ENCODE measurements at regions not wholly inside any gene's neighbourhood (a gene's known extent, or its start where the extent isn't known, plus 50 kb on each side); places are given as distances from the start of the nearest gene placed in this dataset.
A peak's percentile ranks its signal among the peaks of the same experiment; 100 is the strongest.

GRCh38 chr22:48104766-48105165 lies 1342.3 kb downstream of the TBC1D22A start:
- Histone ChIP-seq H3K18ac (ENCODE audit: low read length) (no peak overlapping the region), H2BK5ac (ENCODE audit: low read length) (no peak overlapping the region), H3K4me3 (ENCODE audit: low read length in 2 of 2) (no peak overlapping the region), H3K27me3 (ENCODE audit: control insufficient read depth in 3 of 3, insufficient read depth in 3 of 3, low read depth in 1 of 3, low read length in 3 of 3) (peaks cover 0 to 3% (median 0%) of the 10 kb centered on the region in 3 experiments), H2BK15ac (ENCODE audit: low read length) (no peak overlapping the region), H3K14ac (ENCODE audit: low read length) (no peak overlapping the region), H3K4me2 (ENCODE audit: insufficient read depth, low read length, poor library complexity, severe bottlenecking) (no peak overlapping the region), H2AFZ (ENCODE audit: low read length) (no peak overlapping the region), H2BK120ac (ENCODE audit: low read depth, low read length) (no peak overlapping the region), H3K79me1 (ENCODE audit: low read depth, low read length) (no peaks in the 10 kb centered on the region), H3K9me3 (replicated peaks in 1 of 2; ENCODE audit: control insufficient read depth in 2 of 2, insufficient read depth in 1 of 2, low read depth in 1 of 2, low read length in 2 of 2) (peaks cover 0 to 5% of the 10 kb centered on the region in 2 donors), H3K4ac (ENCODE audit: low read length) (no peak overlapping the region), H3K4me1 (ENCODE audit: control insufficient read depth in 2 of 2, insufficient read depth in 1 of 2, low read depth in 1 of 2, low read length in 2 of 2) (peaks cover 0 to 1% of the 10 kb centered on the region in 2 donors), H3K9ac (ENCODE audit: low read depth, low read length, poor library complexity) (no peak overlapping the region), H3K23ac (ENCODE audit: low read depth, low read length, poor library complexity) (no peak overlapping the region), H4K8ac (ENCODE audit: low read depth, low read length) (no peak overlapping the region), H2AK5ac (ENCODE audit: low read depth, low read length) (no peak overlapping the region), H3K27ac (replicated peaks; ENCODE audit: low read length) (no peak overlapping the region), H4K91ac (ENCODE audit: low read depth, low read length, poor library complexity) (no peak overlapping the region), H3K36me3 (replicated peaks in 1 of 2; ENCODE audit: control insufficient read depth in 2 of 2, insufficient read depth in 2 of 2, low read length in 2 of 2) (no peaks in the 10 kb centered on the region), H2BK12ac (ENCODE audit: low read length) (no peak overlapping the region)
- no CpG with 5 or more reads among the region's 15 CpGs for WGBS, 2 donors (ENCODE audit: extremely low coverage in 2 of 2, insufficient read length in 2 of 2, insufficient replicate concordance in 1 of 2)
- DNase-seq (ENCODE audit: low spot score), result no peak

- Histone ChIP-seq H3K27me3 (ENCODE audit: control insufficient read depth in 3 of 3, insufficient read depth in 3 of 3, low read depth in 1 of 3, low read length in 3 of 3) (peaks cover 0 to 3% (median 0%) of the 10 kb centered on the region in 3 experiments), H3K4me2 (ENCODE audit: insufficient read depth, low read length, poor library complexity, severe bottlenecking) (no peak overlapping the region), H3K23ac (ENCODE audit: low read depth, low read length, poor library complexity) (no peak overlapping the region), H4K91ac (ENCODE audit: low read depth, low read length, poor library complexity) (no peak overlapping the region), H3K14ac (ENCODE audit: low read length) (peak overlapping the region; percentile 14), H3K4ac (ENCODE audit: low read length) (no peak overlapping the region), H4K8ac (ENCODE audit: low read depth, low read length) (no peak overlapping the region), H2BK15ac (ENCODE audit: low read length) (no peak overlapping the region), H3K9ac (ENCODE audit: low read depth, low read length, poor library complexity) (no peak overlapping the region), H2BK5ac (ENCODE audit: low read length) (no peak overlapping the region), H3K4me3 (ENCODE audit: low read length in 2 of 2) (no peak overlapping the region), H3K79me1 (ENCODE audit: low read depth, low read length) (no peaks in the 10 kb centered on the region), H3K4me1 (ENCODE audit: control insufficient read depth in 2 of 2, insufficient read depth in 1 of 2, low read depth in 1 of 2, low read length in 2 of 2) (peaks cover 0 to 1% of the 10 kb centered on the region in 2 donors), H3K9me3 (replicated peaks in 1 of 2; ENCODE audit: control insufficient read depth in 2 of 2, insufficient read depth in 1 of 2, low read depth in 1 of 2, low read length in 2 of 2) (peaks cover 0 to 5% of the 10 kb centered on the region in 2 donors), H3K27ac (replicated peaks; ENCODE audit: low read length) (no peak overlapping the region), H2BK120ac (ENCODE audit: low read depth, low read length) (no peak overlapping the region), H2AK5ac (ENCODE audit: low read depth, low read length) (no peak overlapping the region), H2AFZ (ENCODE audit: low read length) (no peak overlapping the region), H3K36me3 (replicated peaks in 1 of 2; ENCODE audit: control insufficient read depth in 2 of 2, insufficient read depth in 2 of 2, low read length in 2 of 2) (no peaks in the 10 kb centered on the region), H3K18ac (ENCODE audit: low read length) (no peak overlapping the region), H2BK12ac (ENCODE audit: low read length) (no peak overlapping the region)
- DNase-seq (ENCODE audit: low spot score), result no peak
- no CpG with 5 or more reads among the region's 18 CpGs for WGBS, 2 donors (ENCODE audit: extremely low coverage in 2 of 2, insufficient read length in 2 of 2, insufficient replicate concordance in 1 of 2)
Measured at GRCh38 chr22:48104102-48104738, 1341.8 kb downstream of the TBC1D22A start.

DNA sequence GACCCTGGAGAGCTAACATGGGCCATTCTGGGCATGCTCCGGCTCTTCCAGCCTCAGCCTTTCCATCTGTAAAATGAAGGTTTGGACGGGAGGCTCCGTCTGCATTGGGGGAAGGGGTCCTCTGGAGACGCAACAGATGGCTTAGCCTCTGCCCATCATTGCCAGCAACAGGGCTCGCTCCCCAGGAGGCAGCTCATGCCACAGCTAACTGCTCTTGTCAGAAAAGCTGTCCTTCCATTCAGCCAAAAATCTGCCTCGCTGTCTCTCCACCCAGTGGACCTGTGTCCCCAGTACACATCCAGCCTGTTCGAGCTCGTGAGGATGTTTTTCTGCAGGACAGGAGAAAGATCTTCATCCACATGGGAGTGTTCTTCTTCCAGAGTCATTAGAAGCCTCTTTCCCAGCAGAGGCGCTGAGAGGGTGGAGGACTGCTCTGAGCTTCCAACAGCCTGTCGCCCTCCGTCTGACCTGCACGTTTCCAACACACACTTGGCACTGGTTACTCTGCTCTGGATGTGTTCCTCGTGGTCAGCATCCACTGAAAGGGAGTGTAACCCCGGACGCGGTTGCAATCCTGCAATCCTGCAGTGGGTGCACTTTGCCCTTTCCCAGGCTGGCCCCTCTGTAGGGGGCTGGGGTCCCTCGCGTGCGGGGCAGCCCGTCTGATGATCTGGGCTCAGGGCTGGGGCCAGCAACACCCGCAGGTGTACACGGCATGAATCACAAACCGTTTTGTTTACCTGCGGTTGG lies 1340.9 kb downstream of the TBC1D22A start:
- Histone ChIP-seq H4K91ac (ENCODE audit: low read depth, low read length, poor library complexity) (no peak overlapping the region), H4K8ac (ENCODE audit: low read depth, low read length) (no peak overlapping the region), H2AK5ac (ENCODE audit: low read depth, low read length) (no peak overlapping the region), H3K27ac (replicated peaks; ENCODE audit: low read length) (no peak overlapping the region), H2BK120ac (ENCODE audit: low read depth, low read length) (no peak overlapping the region), H3K18ac (ENCODE audit: low read length) (peak overlapping the region; percentile 40), H3K4me3 (ENCODE audit: low read length in 2 of 2) (peak overlapping the region in 1 of 2 donors; percentile 30), H3K36me3 (replicated peaks in 1 of 2; ENCODE audit: control insufficient read depth in 2 of 2, insufficient read depth in 2 of 2, low read length in 2 of 2) (no peaks in the 10 kb centered on the region), H3K14ac (ENCODE audit: low read length) (no peak overlapping the region), H2BK12ac (ENCODE audit: low read length) (no peak overlapping the region), H3K9me3 (replicated peaks in 1 of 2; ENCODE audit: control insufficient read depth in 2 of 2, insufficient read depth in 1 of 2, low read depth in 1 of 2, low read length in 2 of 2) (peaks cover 0 to 2% of the 10 kb centered on the region in 2 donors), H2AFZ (ENCODE audit: low read length) (no peak overlapping the region), H3K9ac (ENCODE audit: low read depth, low read length, poor library complexity) (no peak overlapping the region), H2BK5ac (ENCODE audit: low read length) (peak overlapping the region; percentile 77), H2BK15ac (ENCODE audit: low read length) (peak overlapping the region; percentile 28), H3K4ac (ENCODE audit: low read length) (no peak overlapping the region), H3K4me1 (ENCODE audit: control insufficient read depth in 2 of 2, insufficient read depth in 1 of 2, low read depth in 1 of 2, low read length in 2 of 2) (peaks cover 0 to 1% of the 10 kb centered on the region in 2 donors), H3K79me1 (ENCODE audit: low read depth, low read length) (no peaks in the 10 kb centered on the region), H3K4me2 (ENCODE audit: insufficient read depth, low read length, poor library complexity, severe bottlenecking) (no peak overlapping the region), H3K27me3 (ENCODE audit: control insufficient read depth in 3 of 3, insufficient read depth in 3 of 3, low read depth in 1 of 3, low read length in 3 of 3) (peaks cover 0 to 3% (median 0%) of the 10 kb centered on the region in 3 experiments), H3K23ac (ENCODE audit: low read depth, low read length, poor library complexity) (peak overlapping the region; percentile 34)
- no CpG with 5 or more reads among the region's 24 CpGs for WGBS, 2 donors (ENCODE audit: extremely low coverage in 2 of 2, insufficient read length in 2 of 2, insufficient replicate concordance in 1 of 2)
- no peak for DNase-seq (ENCODE audit: low spot score)

DNA sequence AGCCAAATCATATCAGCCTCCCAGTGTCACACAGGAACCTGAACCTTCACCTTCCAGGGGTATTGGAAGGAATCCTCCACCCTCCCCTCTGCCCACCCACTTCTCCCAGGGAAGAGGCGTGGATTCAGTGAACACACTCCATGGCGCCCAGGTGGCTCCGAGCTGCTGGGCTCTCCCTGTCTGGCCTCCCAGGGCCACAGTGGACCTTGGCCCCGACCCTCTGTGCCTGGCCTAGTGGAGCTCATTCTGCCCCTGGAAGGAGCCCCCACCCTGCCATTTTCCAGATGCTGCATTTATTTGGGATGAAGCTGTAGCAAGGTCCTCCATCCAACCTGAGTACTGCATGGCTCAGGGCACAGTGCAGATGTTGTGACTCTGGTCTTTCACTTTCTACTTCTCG lies 1340.1 kb downstream of the TBC1D22A start:
- WGBS, 2 donors (ENCODE audit: extremely low coverage in 2 of 2, insufficient read length in 2 of 2, insufficient replicate concordance in 1 of 2), result no CpG with 5 or more reads among the region's 5 CpGs
- no peak for DNase-seq (ENCODE audit: low spot score)
- H3K79me1 ChIP-seq (ENCODE audit: low read depth, low read length), result no peaks in the 10 kb centered on the region

More for the DNA sequence above, 1340.1 kb downstream of the TBC1D22A start:
- Histone ChIP-seq H2BK15ac (ENCODE audit: low read length) (no peak overlapping the region), H3K4me2 (ENCODE audit: insufficient read depth, low read length, poor library complexity, severe bottlenecking) (no peak overlapping the region), H3K23ac (ENCODE audit: low read depth, low read length, poor library complexity) (no peak overlapping the region), H4K91ac (ENCODE audit: low read depth, low read length, poor library complexity) (no peak overlapping the region), H3K4me1 (ENCODE audit: control insufficient read depth in 2 of 2, insufficient read depth in 1 of 2, low read depth in 1 of 2, low read length in 2 of 2) (peaks cover 0 to 1% of the 10 kb centered on the region in 2 donors), H3K27me3 (ENCODE audit: control insufficient read depth in 3 of 3, insufficient read depth in 3 of 3, low read depth in 1 of 3, low read length in 3 of 3) (peaks cover 0 to 3% (median 0%) of the 10 kb centered on the region in 3 experiments), H4K8ac (ENCODE audit: low read depth, low read length) (no peak overlapping the region), H3K4me3 (ENCODE audit: low read length in 2 of 2) (no peak overlapping the region), H2AFZ (ENCODE audit: low read length) (no peak overlapping the region), H3K36me3 (replicated peaks in 1 of 2; ENCODE audit: control insufficient read depth in 2 of 2, insufficient read depth in 2 of 2, low read length in 2 of 2) (no peaks in the 10 kb centered on the region), H2BK120ac (ENCODE audit: low read depth, low read length) (no peak overlapping the region), H2AK5ac (ENCODE audit: low read depth, low read length) (no peak overlapping the region), H3K9me3 (replicated peaks in 1 of 2; ENCODE audit: control insufficient read depth in 2 of 2, insufficient read depth in 1 of 2, low read depth in 1 of 2, low read length in 2 of 2) (no peaks in the 10 kb centered on the region), H3K27ac (replicated peaks; ENCODE audit: low read length) (no peak overlapping the region), H3K9ac (ENCODE audit: low read depth, low read length, poor library complexity) (no peak overlapping the region), H3K14ac (ENCODE audit: low read length) (no peak overlapping the region), H2BK5ac (ENCODE audit: low read length) (no peak overlapping the region), H3K4ac (ENCODE audit: low read length) (no peak overlapping the region), H3K18ac (ENCODE audit: low read length) (no peak overlapping the region), H2BK12ac (ENCODE audit: low read length) (no peak overlapping the region)
